ENCODE measurements at regions not wholly inside any gene's neighbourhood (a gene's known extent, or its start where the extent isn't known, plus 50 kb on each side); places are given as distances from the start of the nearest gene placed in this dataset.

GRCh38 chr14:42950363-42950762 lies 1343.7 kb downstream of the LRFN5 start:
- no peak for DNase-seq (ENCODE audit: low read depth in 2 of 2)

GRCh38 chr14:42947991-42948390 lies 1341.3 kb downstream of the LRFN5 start:
- DNase-seq (ENCODE audit: low read depth in 2 of 2), result no peak

GRCh38 chr14:42944284-42944683 lies 1337.6 kb downstream of the LRFN5 start:
- no peak for DNase-seq (ENCODE audit: low read depth in 2 of 2)

- DNase-seq (ENCODE audit: low read depth in 2 of 2), result no peak
These were observed 1324.6 kb downstream of the LRFN5 start for GRCh38 chr14:42931308-42931707.

GRCh38 chr14:42929806-42930480 lies 1323.3 kb downstream of the LRFN5 start:
- no peak for DNase-seq (ENCODE audit: low read depth in 2 of 2)

GRCh38 chr14:42927313-42927712 lies 1320.6 kb downstream of the LRFN5 start:
- no peak for DNase-seq (ENCODE audit: low read depth in 2 of 2)

GRCh38 chr14:42921901-42922300 lies 1315.2 kb downstream of the LRFN5 start:
- DNase-seq (ENCODE audit: low read depth in 2 of 2), result no peak

GRCh38 chr14:42918615-42919014 lies 1311.9 kb downstream of the LRFN5 start:
- no peak for DNase-seq (ENCODE audit: low read depth in 2 of 2)

- DNase-seq (ENCODE audit: low read depth in 2 of 2), result no peak
These were observed 1305.0 kb downstream of the LRFN5 start for GRCh38 chr14:42911642-42912041.

GRCh38 chr14:42909659-42910058 lies 1303.0 kb downstream of the LRFN5 start:
- no peak for DNase-seq (ENCODE audit: low read depth in 2 of 2)

GRCh38 chr14:42893183-42893582 lies 1286.5 kb downstream of the LRFN5 start:
- DNase-seq (ENCODE audit: low read depth in 2 of 2), result no peak

- no peak for DNase-seq (ENCODE audit: low read depth in 2 of 2)
These were observed 1277.4 kb downstream of the LRFN5 start for GRCh38 chr14:42884100-42884499.

GRCh38 chr14:42877716-42878115 lies 1271.0 kb downstream of the LRFN5 start:
- no peak for DNase-seq (ENCODE audit: low read depth in 2 of 2)

- DNase-seq (ENCODE audit: low read depth in 2 of 2), result no peak
These were observed 1266.1 kb downstream of the LRFN5 start for GRCh38 chr14:42872786-42873185.

- DNase-seq (ENCODE audit: low read depth in 2 of 2), result no peak
These were observed 1263.0 kb downstream of the LRFN5 start for GRCh38 chr14:42869681-42870080.

- no peak for DNase-seq (ENCODE audit: low read depth in 2 of 2)
These were observed 1255.4 kb downstream of the LRFN5 start for GRCh38 chr14:42862114-42862513.

GRCh38 chr14:42860371-42860770 lies 1253.7 kb downstream of the LRFN5 start:
- no peak for DNase-seq (ENCODE audit: low read depth in 2 of 2)

GRCh38 chr14:42856106-42856505 lies 1249.4 kb downstream of the LRFN5 start:
- DNase-seq (ENCODE audit: low read depth in 2 of 2), result no peak

GRCh38 chr14:42855085-42855484 lies 1248.4 kb downstream of the LRFN5 start:
- DNase-seq (ENCODE audit: low read depth in 2 of 2), result no peak

GRCh38 chr14:42854061-42854460 lies 1247.4 kb downstream of the LRFN5 start:
- no peak for DNase-seq (ENCODE audit: low read depth in 2 of 2)

GRCh38 chr14:42848652-42849051 lies 1242.0 kb downstream of the LRFN5 start:
- no peak for DNase-seq (ENCODE audit: low read depth in 2 of 2)

GRCh38 chr14:42814817-42815216 lies 1208.1 kb downstream of the LRFN5 start:
- DNase-seq (ENCODE audit: low read depth in 2 of 2), result no peak

- no peak for DNase-seq (ENCODE audit: low read depth in 2 of 2)
These were observed 1200.2 kb downstream of the LRFN5 start for GRCh38 chr14:42806909-42807315.

GRCh38 chr14:42804141-42804540 lies 1197.5 kb downstream of the LRFN5 start:
- DNase-seq (ENCODE audit: low read depth in 2 of 2), result no peak

Data from stimulated activated CD4-positive, alpha-beta T cell treated with anti-CD3 and anti-CD28 coated beads, Interleukin-4, amount 100 ng/mL, for 48 hours (primary cell).